Activated naive CD8-positive, alpha-beta T cell treated with anti-CD3 and anti-CD28 coated beads, Interleukin-2, amount 50 U/mL, for 24 hours (primary cell): ENCODE measurements at regions not wholly inside any gene's neighbourhood (a gene's known extent, or its start where the extent isn't known, plus 50 kb on each side); places are given as distances from the start of the nearest gene placed in this dataset.

Source experiments
- ATAC-seq: fragments of 150-1000 bp; cut with Tn5 transposase; one replicate; pipeline ENCODE4 v1.10.0; 2021
- DNase-seq: peaks from one replicate; pipeline ENCODE4 v3.0.0; 2021
- H3K27ac Mint-ChIP-seq: one replicate; pipeline ENCODE4 v1.8.0; 2021; ENCODE audit warnings: mild to moderate bottlenecking, mixed read lengths
- H3K27me3 Mint-ChIP-seq: one replicate; pipeline ENCODE4 v1.8.0; 2021; ENCODE audit warnings: mixed read lengths
- H3K36me3 Mint-ChIP-seq: one replicate; pipeline ENCODE4 v1.8.0; 2021; ENCODE audit warnings: low read depth, mixed read lengths
- H3K4me1 Mint-ChIP-seq: one replicate; pipeline ENCODE4 v1.8.0; 2021; ENCODE audit warnings: mixed read lengths
- H3K4me3 Mint-ChIP-seq: one replicate; pipeline ENCODE4 v1.8.0; 2021; ENCODE audit warnings: mild to moderate bottlenecking, moderate library complexity, mixed read lengths
- H3K9me3 Mint-ChIP-seq: one replicate; pipeline ENCODE4 v1.8.0; 2021; ENCODE audit warnings: mixed read lengths

DNA sequence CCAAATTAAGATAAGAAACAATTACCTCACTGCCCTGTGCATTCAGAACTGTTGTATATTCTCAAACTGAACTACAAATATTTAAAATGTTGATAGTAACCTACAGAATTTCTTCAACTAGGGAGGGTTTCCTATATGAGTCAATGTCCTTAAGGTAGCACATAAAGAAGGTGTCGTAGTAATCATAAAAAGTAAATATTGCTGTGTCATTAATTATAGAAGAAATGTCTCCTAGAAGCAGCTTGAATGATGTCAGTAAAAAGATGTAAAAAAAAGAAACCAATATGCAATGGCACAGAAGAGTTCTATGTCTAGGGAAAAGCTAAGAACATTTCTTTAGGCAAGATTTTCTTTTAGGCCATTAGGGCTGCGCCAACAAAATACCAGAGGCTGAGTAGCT, 559.6 kb upstream of the EPHA5 start:
- H3K36me3 Mint-ChIP-seq: no peaks in the 10 kb centered on the region
- H3K4me1 Mint-ChIP-seq: no peaks in the 10 kb centered on the region
- ATAC-seq: no peak
- no peaks in the 10 kb centered on the region for H3K27me3 Mint-ChIP-seq
- no peak for DNase-seq
- H3K4me3 Mint-ChIP-seq: no peak overlapping the region
- no peak overlapping the region for H3K27ac Mint-ChIP-seq
- peaks cover 4% of the 10 kb centered on the region for H3K9me3 Mint-ChIP-seq

DNA sequence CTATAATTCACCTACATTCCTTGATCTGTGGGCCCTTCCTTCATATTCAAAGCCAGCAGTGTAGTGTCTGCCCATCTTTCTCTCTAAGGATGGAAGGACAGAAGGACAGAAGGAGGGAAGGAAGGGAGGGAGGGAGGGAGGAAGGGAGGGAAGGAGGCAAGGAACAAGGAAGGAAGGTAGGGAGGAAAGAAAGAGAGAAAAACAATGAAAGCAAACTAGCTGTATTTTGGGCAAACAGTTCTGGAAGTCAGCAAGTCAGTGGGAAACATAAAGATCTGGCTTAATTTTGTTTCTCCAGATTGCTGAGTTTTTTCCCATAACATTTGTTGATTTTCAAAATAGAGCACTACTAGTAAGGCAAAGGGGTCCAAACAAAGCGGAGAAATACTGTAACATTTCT, 555.2 kb upstream of the EPHA5 start:
- peaks cover 7% of the 10 kb centered on the region for H3K9me3 Mint-ChIP-seq

DNA sequence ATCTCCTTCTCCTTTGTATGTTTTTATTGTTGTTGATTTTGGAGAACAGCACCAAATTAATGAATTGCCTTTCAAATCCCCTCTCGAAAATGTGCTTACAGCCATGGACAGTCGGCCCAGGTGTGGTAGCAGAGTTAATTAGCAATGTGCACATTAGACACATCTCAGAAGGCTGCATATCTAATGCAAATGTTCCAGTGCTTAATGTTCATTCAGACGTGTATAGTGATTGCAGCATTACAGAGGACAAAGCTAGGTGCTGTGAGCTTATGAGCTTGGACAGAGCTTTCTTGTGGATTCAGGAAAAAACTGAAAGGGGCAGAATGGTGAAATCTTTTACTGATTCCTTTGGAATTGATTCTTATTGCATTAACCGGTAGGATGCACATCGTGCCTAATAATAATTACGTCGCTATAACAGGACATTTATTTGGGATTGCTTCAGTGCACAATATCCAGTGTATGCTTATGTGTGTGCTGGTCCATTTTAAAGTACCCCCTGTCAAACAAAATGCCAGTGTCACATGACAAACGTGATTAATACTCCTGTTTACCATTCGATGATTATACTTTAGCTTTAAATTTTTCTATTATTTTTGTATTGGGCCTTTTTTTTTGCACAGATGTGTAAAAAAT, 552.9 kb upstream of the EPHA5 start:
- Mint-ChIP-seq H3K36me3 (no peaks in the 10 kb centered on the region), H3K4me3 (no peak overlapping the region), H3K4me1 (no peaks in the 10 kb centered on the region), H3K9me3 (peaks cover 14% of the 10 kb centered on the region), H3K27me3 (no peaks in the 10 kb centered on the region), H3K27ac (no peak overlapping the region)
- DNase-seq (no peak), ATAC-seq (no peak)

More for the DNA sequence above, 555.2 kb upstream of the EPHA5 start:
- DNase-seq (no peak), ATAC-seq (no peak)
- Mint-ChIP-seq H3K27ac (no peak overlapping the region), H3K4me3 (no peak overlapping the region), H3K27me3 (no peaks in the 10 kb centered on the region), H3K4me1 (no peaks in the 10 kb centered on the region), H3K36me3 (no peaks in the 10 kb centered on the region)

- Mint-ChIP-seq H3K4me3 (no peak overlapping the region), H3K4me1 (no peaks in the 10 kb centered on the region), H3K27ac (no peak overlapping the region), H3K36me3 (no peaks in the 10 kb centered on the region), H3K27me3 (no peaks in the 10 kb centered on the region), H3K9me3 (peaks cover 18% of the 10 kb centered on the region)
- ATAC-seq (no peak), DNase-seq (no peak)
Measured at GRCh38 chr4:66219401-66219800, 549.1 kb upstream of the EPHA5 start.

GRCh38 chr4:66216252-66216651, 546.0 kb upstream of the EPHA5 start:
- Mint-ChIP-seq H3K27me3 (no peaks in the 10 kb centered on the region), H3K4me3 (no peak overlapping the region), H3K36me3 (no peaks in the 10 kb centered on the region), H3K9me3 (peaks cover 12% of the 10 kb centered on the region), H3K4me1 (no peaks in the 10 kb centered on the region), H3K27ac (no peak overlapping the region)
- no peak for DNase-seq
- ATAC-seq: no peak

DNA sequence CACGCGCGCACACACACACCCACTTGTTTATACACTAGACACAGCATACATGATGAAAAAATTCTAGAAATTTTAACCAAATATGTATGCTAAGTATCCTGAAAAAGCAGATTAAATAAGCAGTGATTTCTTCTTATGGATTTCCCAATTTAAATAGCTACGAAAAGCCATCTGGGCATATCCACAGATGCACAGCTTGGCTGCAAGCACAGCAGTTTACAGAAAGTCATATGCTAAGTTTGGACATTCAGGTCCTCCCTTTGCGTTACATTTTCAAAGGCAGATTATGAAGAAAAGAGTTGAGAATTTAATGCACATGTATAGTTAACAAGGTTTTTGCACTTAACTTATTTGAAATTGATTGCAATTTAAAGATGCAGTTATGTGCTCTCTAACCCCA, 542.2 kb upstream of the EPHA5 start:
- DNase-seq: no peak
- Mint-ChIP-seq H3K27ac (no peak overlapping the region), H3K4me1 (no peaks in the 10 kb centered on the region), H3K27me3 (no peaks in the 10 kb centered on the region), H3K36me3 (no peaks in the 10 kb centered on the region), H3K9me3 (peaks cover 15% of the 10 kb centered on the region), H3K4me3 (no peak overlapping the region)
- no peak for ATAC-seq

DNA sequence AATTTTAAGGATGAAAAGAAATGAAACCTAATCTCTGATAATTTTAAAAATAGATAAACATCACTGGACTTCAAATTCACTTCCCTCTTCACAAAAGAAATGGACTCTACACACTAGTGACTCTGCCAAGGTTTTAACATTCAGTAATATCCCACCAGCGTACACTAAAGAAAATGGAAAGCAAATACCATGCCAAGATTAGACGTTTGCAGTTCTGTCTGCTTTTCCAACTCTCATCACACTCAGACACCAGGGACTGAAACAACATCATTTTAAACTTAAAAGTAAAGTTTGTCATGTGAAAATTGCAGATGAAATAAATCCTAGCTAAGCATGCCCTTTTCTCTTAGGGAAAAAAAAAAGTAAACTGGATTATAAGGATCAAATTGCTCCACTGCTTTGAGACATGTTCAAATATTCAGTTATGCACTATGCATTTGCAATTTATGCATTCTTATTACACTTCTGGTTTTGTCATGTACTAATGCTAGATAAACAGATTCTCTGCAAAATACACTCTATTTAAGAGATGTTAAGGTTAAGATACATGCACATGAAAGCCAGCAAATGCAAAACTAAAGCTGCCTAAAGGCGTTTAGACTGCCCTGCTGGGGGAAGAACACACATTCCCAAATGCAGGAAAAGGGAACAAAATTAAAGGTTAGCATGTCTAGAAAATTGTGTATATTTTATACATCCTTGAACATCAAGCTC, 534.4 kb upstream of the EPHA5 start:
- Mint-ChIP-seq H3K4me1 (no peaks in the 10 kb centered on the region), H3K27ac (no peak overlapping the region), H3K9me3 (peaks cover 13% of the 10 kb centered on the region), H3K27me3 (no peaks in the 10 kb centered on the region), H3K4me3 (no peak overlapping the region), H3K36me3 (no peaks in the 10 kb centered on the region)
- DNase-seq: no peak
- no peak for ATAC-seq

- H3K27ac Mint-ChIP-seq: no peak overlapping the region
- DNase-seq (no peak), ATAC-seq (no peak)
Measured at GRCh38 chr4:66202870-66203269, 532.6 kb upstream of the EPHA5 start.

GRCh38 chr4:66197451-66197850, 527.2 kb upstream of the EPHA5 start:
- ATAC-seq: no peak
- Mint-ChIP-seq H3K4me3 (no peak overlapping the region), H3K36me3 (no peaks in the 10 kb centered on the region), H3K4me1 (no peaks in the 10 kb centered on the region), H3K9me3 (peaks cover 8% of the 10 kb centered on the region), H3K27me3 (no peaks in the 10 kb centered on the region), H3K27ac (no peak overlapping the region)
- DNase-seq: no peak

More at GRCh38 chr4:66202870-66203269, 532.6 kb upstream of the EPHA5 start:
- no peaks in the 10 kb centered on the region for H3K27me3 Mint-ChIP-seq
- no peak overlapping the region for H3K4me3 Mint-ChIP-seq
- no peaks in the 10 kb centered on the region for H3K36me3 Mint-ChIP-seq
- H3K9me3 Mint-ChIP-seq: peaks cover 8% of the 10 kb centered on the region
- H3K4me1 Mint-ChIP-seq: no peaks in the 10 kb centered on the region

DNA sequence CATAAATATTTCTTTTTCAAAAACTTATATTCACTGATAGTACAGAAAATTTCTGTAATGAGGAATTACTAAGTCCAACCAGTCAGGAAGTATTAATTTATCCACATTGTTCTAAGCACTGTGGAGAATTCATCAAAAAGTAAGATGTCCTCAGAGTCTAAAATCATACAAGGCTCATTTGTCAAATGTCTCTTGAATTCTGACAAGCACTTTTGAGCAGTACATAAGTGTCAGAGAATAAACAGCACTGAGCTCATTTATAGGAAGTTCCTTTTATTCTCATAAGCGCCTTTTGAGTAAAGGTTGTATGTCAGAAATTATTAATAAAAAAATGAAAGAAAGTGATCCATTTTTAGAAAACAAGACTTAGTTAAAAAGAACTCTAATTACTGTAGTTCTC, 523.2 kb upstream of the EPHA5 start:
- no peaks in the 10 kb centered on the region for H3K36me3 Mint-ChIP-seq
- H3K9me3 Mint-ChIP-seq: peaks cover 4% of the 10 kb centered on the region
- ATAC-seq (no peak), DNase-seq (no peak)
- H3K27ac Mint-ChIP-seq: no peak overlapping the region
- H3K4me1 Mint-ChIP-seq: no peaks in the 10 kb centered on the region
- H3K4me3 Mint-ChIP-seq: no peak overlapping the region
- no peaks in the 10 kb centered on the region for H3K27me3 Mint-ChIP-seq

DNA sequence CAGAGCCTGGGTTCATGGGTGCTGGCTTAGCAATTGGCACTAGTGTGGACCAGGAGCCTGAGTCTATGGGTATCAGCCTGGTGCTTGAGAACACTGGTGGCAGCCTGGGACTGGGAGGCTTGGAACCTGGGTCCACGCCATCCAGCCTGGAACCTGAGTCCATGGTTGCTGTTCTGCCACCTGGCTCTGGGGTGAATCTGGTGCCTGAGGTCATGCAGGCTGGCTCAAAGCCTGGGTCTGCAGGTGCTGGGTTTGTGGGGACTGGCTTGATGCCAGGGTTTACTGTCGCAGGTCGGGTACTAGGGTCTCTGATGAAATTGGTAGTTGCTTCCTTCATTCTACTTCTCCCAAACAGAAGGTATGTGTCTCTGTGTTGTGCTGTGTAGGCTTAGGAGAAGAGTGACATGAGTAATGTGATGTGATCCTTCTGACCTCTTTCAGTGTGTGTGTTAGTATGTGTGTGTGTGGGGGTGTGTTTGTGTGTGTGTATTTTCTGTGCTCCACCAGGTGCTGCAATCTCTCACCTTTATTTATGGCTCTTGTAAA, 517.0 kb upstream of the EPHA5 start:
- Mint-ChIP-seq H3K4me1 (no peaks in the 10 kb centered on the region), H3K9me3 (no peaks in the 10 kb centered on the region), H3K36me3 (no peaks in the 10 kb centered on the region), H3K4me3 (no peak overlapping the region), H3K27ac (no peak overlapping the region), H3K27me3 (no peaks in the 10 kb centered on the region)
- ATAC-seq (no peak), DNase-seq (no peak)

GRCh38 chr4:66186095-66186494, 515.8 kb upstream of the EPHA5 start:
- no peak overlapping the region for H3K4me3 Mint-ChIP-seq
- no peak for DNase-seq
- H3K4me1 Mint-ChIP-seq: no peaks in the 10 kb centered on the region
- no peak overlapping the region for H3K27ac Mint-ChIP-seq
- peaks cover 6% of the 10 kb centered on the region for H3K9me3 Mint-ChIP-seq
- H3K36me3 Mint-ChIP-seq: no peaks in the 10 kb centered on the region
- ATAC-seq: no peak
- no peaks in the 10 kb centered on the region for H3K27me3 Mint-ChIP-seq

GRCh38 chr4:66182636-66183035, 512.3 kb upstream of the EPHA5 start:
- H3K27me3 Mint-ChIP-seq: no peaks in the 10 kb centered on the region
- no peak for ATAC-seq
- no peak overlapping the region for H3K4me3 Mint-ChIP-seq
- no peaks in the 10 kb centered on the region for H3K36me3 Mint-ChIP-seq
- no peak overlapping the region for H3K27ac Mint-ChIP-seq
- no peaks in the 10 kb centered on the region for H3K4me1 Mint-ChIP-seq
- DNase-seq: no peak
- peaks cover 6% of the 10 kb centered on the region for H3K9me3 Mint-ChIP-seq

- Mint-ChIP-seq H3K36me3 (no peaks in the 10 kb centered on the region), H3K27ac (no peak overlapping the region), H3K9me3 (peaks cover 6% of the 10 kb centered on the region), H3K27me3 (no peaks in the 10 kb centered on the region), H3K4me3 (no peak overlapping the region), H3K4me1 (no peaks in the 10 kb centered on the region)
- ATAC-seq: no peak
- DNase-seq: no peak
Measured at GRCh38 chr4:66178906-66179305, 508.6 kb upstream of the EPHA5 start.

- no peaks in the 10 kb centered on the region for H3K4me1 Mint-ChIP-seq
- DNase-seq (no peak), ATAC-seq (no peak)
- no peaks in the 10 kb centered on the region for H3K27me3 Mint-ChIP-seq
- no peaks in the 10 kb centered on the region for H3K36me3 Mint-ChIP-seq
- no peak overlapping the region for H3K4me3 Mint-ChIP-seq
- no peak overlapping the region for H3K27ac Mint-ChIP-seq
- H3K9me3 Mint-ChIP-seq: peaks cover 14% of the 10 kb centered on the region
Measured at GRCh38 chr4:66169341-66169740, 499.1 kb upstream of the EPHA5 start.
